ENCODE measurements at regions not wholly inside any gene's neighbourhood (a gene's known extent, or its start where the extent isn't known, plus 50 kb on each side); places are given as distances from the start of the nearest gene placed in this dataset.

- Histone ChIP-seq H2BK5ac (ENCODE audit: low read depth, low read length, poor library complexity, severe bottlenecking) (no peak overlapping the region), H3K27me3 (ENCODE audit: control insufficient read depth in 1 of 2, insufficient read depth in 1 of 2, low read length in 2 of 2) (no peaks in the 10 kb centered on the region), H2BK12ac (ENCODE audit: low read length in 2 of 2) (no peak overlapping the region), H2AK5ac (ENCODE audit: low read length, severe bottlenecking) (no peak overlapping the region), H2AFZ (ENCODE audit: low read depth, low read length) (no peak overlapping the region), H3K36me3 (ENCODE audit: control insufficient read depth in 1 of 2, insufficient read depth in 2 of 2, low read depth in 1 of 2, low read length in 2 of 2) (no peaks in the 10 kb centered on the region), H2BK15ac (ENCODE audit: low read depth, poor library complexity, severe bottlenecking) (no peak overlapping the region), H3K14ac (ENCODE audit: low read length in 2 of 2) (no peak overlapping the region), H3K4me3 (ENCODE audit: insufficient read depth in 1 of 2, low read depth in 1 of 2, low read length in 2 of 2) (no peak overlapping the region), H3K18ac (ENCODE audit: low read depth in 1 of 2, low read length in 2 of 2) (no peak overlapping the region), H2BK120ac (ENCODE audit: low read depth, low read length) (no peak overlapping the region), H3K9ac (ENCODE audit: low read length) (no peak overlapping the region), H4K91ac (ENCODE audit: low read length) (no peak overlapping the region), H3K27ac (ENCODE audit: low read length, poor library complexity, severe bottlenecking) (no peak overlapping the region), H3K9me3 (ENCODE audit: control insufficient read depth, low read length) (no peaks in the 10 kb centered on the region), H3K23ac (ENCODE audit: low read length in 2 of 2) (no peak overlapping the region), H3K79me1 (replicated peaks; ENCODE audit: low read length, poor library complexity, severe bottlenecking) (no peaks in the 10 kb centered on the region), H4K8ac (ENCODE audit: low read length) (no peak overlapping the region), H3K4me1 (ENCODE audit: control insufficient read depth, insufficient read depth, low read depth, low read length) (no peaks in the 10 kb centered on the region), H3K4me2 (ENCODE audit: low read length, poor library complexity, severe bottlenecking) (no peak overlapping the region), H3K4ac (ENCODE audit: low read depth in 1 of 2, low read length in 2 of 2) (no peak overlapping the region)
- 100% methylated on average over 2 of the region's 3 CpGs for WGBS
- DNase-seq: no peak
Observed at GRCh38 chr6:139436957-139437348, 62.5 kb upstream of the CITED2 start.

GRCh38 chr6:139436200-139436956 is 61.9 kb upstream of the CITED2 start:
- Histone ChIP-seq H3K79me1 (replicated peaks; ENCODE audit: low read length, poor library complexity, severe bottlenecking) (no peaks in the 10 kb centered on the region), H3K18ac (ENCODE audit: low read depth in 1 of 2, low read length in 2 of 2) (no peak overlapping the region), H3K14ac (ENCODE audit: low read length in 2 of 2) (no peak overlapping the region), H3K23ac (ENCODE audit: low read length in 2 of 2) (no peak overlapping the region), H3K4me3 (ENCODE audit: insufficient read depth in 1 of 2, low read depth in 1 of 2, low read length in 2 of 2) (no peak overlapping the region), H3K4me2 (ENCODE audit: low read length, poor library complexity, severe bottlenecking) (no peak overlapping the region), H2BK5ac (ENCODE audit: low read depth, low read length, poor library complexity, severe bottlenecking) (no peak overlapping the region), H4K91ac (ENCODE audit: low read length) (no peak overlapping the region), H2BK15ac (ENCODE audit: low read depth, poor library complexity, severe bottlenecking) (peak overlapping the region; percentile 33), H3K27ac (ENCODE audit: low read length, poor library complexity, severe bottlenecking) (no peak overlapping the region), H3K9ac (ENCODE audit: low read length) (no peak overlapping the region), H3K36me3 (ENCODE audit: control insufficient read depth in 1 of 2, insufficient read depth in 2 of 2, low read depth in 1 of 2, low read length in 2 of 2) (no peaks in the 10 kb centered on the region), H3K4me1 (ENCODE audit: control insufficient read depth, insufficient read depth, low read depth, low read length) (no peaks in the 10 kb centered on the region), H4K8ac (ENCODE audit: low read length) (no peak overlapping the region), H3K9me3 (ENCODE audit: control insufficient read depth, low read length) (no peaks in the 10 kb centered on the region), H3K27me3 (ENCODE audit: control insufficient read depth in 1 of 2, insufficient read depth in 1 of 2, low read length in 2 of 2) (no peaks in the 10 kb centered on the region), H2AFZ (ENCODE audit: low read depth, low read length) (no peak overlapping the region), H2BK120ac (ENCODE audit: low read depth, low read length) (no peak overlapping the region), H3K4ac (ENCODE audit: low read depth in 1 of 2, low read length in 2 of 2) (no peak overlapping the region), H2BK12ac (ENCODE audit: low read length in 2 of 2) (no peak overlapping the region), H2AK5ac (ENCODE audit: low read length, severe bottlenecking) (no peak overlapping the region)
- DNase-seq: no peak
- WGBS: 85% methylated on average over 6 of the region's 7 CpGs

GRCh38 chr6:139433631-139434419 is 59.4 kb upstream of the CITED2 start:
- no peak overlapping the region for H3K4ac ChIP-seq (ENCODE audit: low read depth in 1 of 2, low read length in 2 of 2)
- H3K9me3 ChIP-seq (ENCODE audit: control insufficient read depth, low read length): no peaks in the 10 kb centered on the region
- WGBS: 100% methylated on average over 1 of the region's 2 CpGs
- H3K14ac ChIP-seq (ENCODE audit: low read length in 2 of 2): no peak overlapping the region
- no peaks in the 10 kb centered on the region for H3K79me1 ChIP-seq (replicated peaks; ENCODE audit: low read length, poor library complexity, severe bottlenecking)
- H2BK5ac ChIP-seq (ENCODE audit: low read depth, low read length, poor library complexity, severe bottlenecking): no peak overlapping the region
- no peak for DNase-seq
- no peak overlapping the region for H4K91ac ChIP-seq (ENCODE audit: low read length)
- no peak overlapping the region for H2AFZ ChIP-seq (ENCODE audit: low read depth, low read length)
- peak overlapping the region; percentile 31 for H2AK5ac ChIP-seq (ENCODE audit: low read length, severe bottlenecking)
- peak overlapping the region in 1 of 2 experiments; percentile 6 for H2BK12ac ChIP-seq (ENCODE audit: low read length in 2 of 2)
- no peaks in the 10 kb centered on the region for H3K27me3 ChIP-seq (ENCODE audit: control insufficient read depth in 1 of 2, insufficient read depth in 1 of 2, low read length in 2 of 2)
- H3K18ac ChIP-seq (ENCODE audit: low read depth in 1 of 2, low read length in 2 of 2): no peak overlapping the region
- H4K8ac ChIP-seq (ENCODE audit: low read length): no peak overlapping the region
- H3K36me3 ChIP-seq (ENCODE audit: control insufficient read depth in 1 of 2, insufficient read depth in 2 of 2, low read depth in 1 of 2, low read length in 2 of 2): no peaks in the 10 kb centered on the region
- no peak overlapping the region for H3K4me3 ChIP-seq (ENCODE audit: insufficient read depth in 1 of 2, low read depth in 1 of 2, low read length in 2 of 2)
- H2BK120ac ChIP-seq (ENCODE audit: low read depth, low read length): no peak overlapping the region
- peak overlapping the region; percentile 7 for H3K9ac ChIP-seq (ENCODE audit: low read length)
- no peak overlapping the region for H3K4me2 ChIP-seq (ENCODE audit: low read length, poor library complexity, severe bottlenecking)
- H3K27ac ChIP-seq (ENCODE audit: low read length, poor library complexity, severe bottlenecking): no peak overlapping the region
- H2BK15ac ChIP-seq (ENCODE audit: low read depth, poor library complexity, severe bottlenecking): peak overlapping the region; percentile 35
- no peaks in the 10 kb centered on the region for H3K4me1 ChIP-seq (ENCODE audit: control insufficient read depth, insufficient read depth, low read depth, low read length)
- no peak overlapping the region for H3K23ac ChIP-seq (ENCODE audit: low read length in 2 of 2)

GRCh38 chr6:139431602-139431956 is 57.1 kb upstream of the CITED2 start:
- H3K4me1 ChIP-seq (ENCODE audit: control insufficient read depth, insufficient read depth, low read depth, low read length): no peaks in the 10 kb centered on the region
- no peak overlapping the region for H3K18ac ChIP-seq (ENCODE audit: low read depth in 1 of 2, low read length in 2 of 2)
- H3K14ac ChIP-seq (ENCODE audit: low read length in 2 of 2): no peak overlapping the region
- H4K91ac ChIP-seq (ENCODE audit: low read length): no peak overlapping the region
- no peaks in the 10 kb centered on the region for H3K36me3 ChIP-seq (ENCODE audit: control insufficient read depth in 1 of 2, insufficient read depth in 2 of 2, low read depth in 1 of 2, low read length in 2 of 2)
- H3K4me3 ChIP-seq (ENCODE audit: insufficient read depth in 1 of 2, low read depth in 1 of 2, low read length in 2 of 2): no peak overlapping the region
- no peak overlapping the region for H4K8ac ChIP-seq (ENCODE audit: low read length)
- no peak overlapping the region for H2BK12ac ChIP-seq (ENCODE audit: low read length in 2 of 2)
- H2AFZ ChIP-seq (ENCODE audit: low read depth, low read length): no peak overlapping the region
- H3K79me1 ChIP-seq (replicated peaks; ENCODE audit: low read length, poor library complexity, severe bottlenecking): no peaks in the 10 kb centered on the region
- H2BK15ac ChIP-seq (ENCODE audit: low read depth, poor library complexity, severe bottlenecking): no peak overlapping the region
- H2BK5ac ChIP-seq (ENCODE audit: low read depth, low read length, poor library complexity, severe bottlenecking): no peak overlapping the region
- H3K27ac ChIP-seq (ENCODE audit: low read length, poor library complexity, severe bottlenecking): no peak overlapping the region
- no peaks in the 10 kb centered on the region for H3K27me3 ChIP-seq (ENCODE audit: control insufficient read depth in 1 of 2, insufficient read depth in 1 of 2, low read length in 2 of 2)
- H3K23ac ChIP-seq (ENCODE audit: low read length in 2 of 2): no peak overlapping the region
- H2BK120ac ChIP-seq (ENCODE audit: low read depth, low read length): no peak overlapping the region
- H3K4ac ChIP-seq (ENCODE audit: low read depth in 1 of 2, low read length in 2 of 2): no peak overlapping the region
- no peak for DNase-seq
- no peak overlapping the region for H3K9ac ChIP-seq (ENCODE audit: low read length)
- H2AK5ac ChIP-seq (ENCODE audit: low read length, severe bottlenecking): no peak overlapping the region
- no peaks in the 10 kb centered on the region for H3K9me3 ChIP-seq (ENCODE audit: control insufficient read depth, low read length)
- no peak overlapping the region for H3K4me2 ChIP-seq (ENCODE audit: low read length, poor library complexity, severe bottlenecking)
